Prostate gland (tissue), 2 donors: ENCODE measurements at regions not wholly inside any gene's neighbourhood (a gene's known extent, or its start where the extent isn't known, plus 50 kb on each side); places are given as distances from the start of the nearest gene placed in this dataset.

Experiments
- POLR2A ChIP-seq: fragments of 450-650 bp; IDR thresholded peaks from one replicate; pipeline ENCODE4 v1.6.1; 2016; ENCODE audit warnings: antibody characterized with exemption, mild to moderate bottlenecking
- TF ChIP-seq, protein P1 (sequence below), 4 experiments: fragments of 200-600 bp in 2 of 4; fragments of 450-650 bp in 2 of 4; sonication (generic) in 2 of 4; IDR thresholded peaks; 1 replicate in 3 of 4; 2 replicates in 1 of 4; pipeline ENCODE4 v1.5.1; 2016 to 2019; ENCODE audit warnings: antibody characterized with exemption in 4 of 4, mild to moderate bottlenecking in 2 of 4, moderate library complexity in 2 of 4

DNA sequence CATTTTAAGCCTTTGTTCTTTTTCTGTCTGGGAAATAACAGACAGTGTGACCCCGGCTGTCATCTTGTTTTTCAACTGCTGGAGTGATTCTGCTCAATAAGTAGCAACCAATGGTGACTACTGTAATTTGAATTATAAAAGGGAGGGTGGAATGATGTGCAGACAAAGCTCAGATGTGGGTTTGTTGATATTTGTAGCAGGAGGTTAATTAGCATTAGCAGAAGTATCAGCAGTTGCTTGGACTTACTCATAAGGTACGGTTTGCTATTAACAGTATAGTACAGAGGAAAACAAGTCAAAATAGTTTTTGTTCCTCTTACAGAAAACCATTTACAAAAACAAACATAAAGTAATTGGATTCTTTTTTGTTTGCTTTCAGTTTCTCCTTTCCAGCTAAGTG lies 140.4 kb downstream of the TUSC1 start:
- TF ChIP-seq, protein P1, sequence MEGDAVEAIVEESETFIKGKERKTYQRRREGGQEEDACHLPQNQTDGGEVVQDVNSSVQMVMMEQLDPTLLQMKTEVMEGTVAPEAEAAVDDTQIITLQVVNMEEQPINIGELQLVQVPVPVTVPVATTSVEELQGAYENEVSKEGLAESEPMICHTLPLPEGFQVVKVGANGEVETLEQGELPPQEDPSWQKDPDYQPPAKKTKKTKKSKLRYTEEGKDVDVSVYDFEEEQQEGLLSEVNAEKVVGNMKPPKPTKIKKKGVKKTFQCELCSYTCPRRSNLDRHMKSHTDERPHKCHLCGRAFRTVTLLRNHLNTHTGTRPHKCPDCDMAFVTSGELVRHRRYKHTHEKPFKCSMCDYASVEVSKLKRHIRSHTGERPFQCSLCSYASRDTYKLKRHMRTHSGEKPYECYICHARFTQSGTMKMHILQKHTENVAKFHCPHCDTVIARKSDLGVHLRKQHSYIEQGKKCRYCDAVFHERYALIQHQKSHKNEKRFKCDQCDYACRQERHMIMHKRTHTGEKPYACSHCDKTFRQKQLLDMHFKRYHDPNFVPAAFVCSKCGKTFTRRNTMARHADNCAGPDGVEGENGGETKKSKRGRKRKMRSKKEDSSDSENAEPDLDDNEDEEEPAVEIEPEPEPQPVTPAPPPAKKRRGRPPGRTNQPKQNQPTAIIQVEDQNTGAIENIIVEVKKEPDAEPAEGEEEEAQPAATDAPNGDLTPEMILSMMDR (IDR thresholded peaks at IDR 0.05) = no peak
- TF ChIP-seq POLR2A = no peak
